Vagina (tissue), 2 donors: ENCODE measurements at regions not wholly inside any gene's neighbourhood (a gene's known extent, or its start where the extent isn't known, plus 50 kb on each side); places are given as distances from the start of the nearest gene placed in this dataset.

Experiments used
- POLR2A ChIP-seq, 2 donors: fragments of 450-650 bp; IDR thresholded peaks; one replicate each; pipeline ENCODE4 v1.6.1; 2017; ENCODE audit warnings: antibody characterized with exemption in 2 of 2, mild to moderate bottlenecking in 2 of 2, moderate library complexity in 2 of 2
- TF ChIP-seq, protein P1 (sequence below), 3 experiments: fragments of 450-650 bp in 2 of 3; fragments of 200-600 bp in 1 of 3; sonication (generic) in 1 of 3; IDR thresholded peaks; one replicate each; pipeline ENCODE4 v1.5.1; 2017 to 2019; ENCODE audit warnings: antibody characterized with exemption in 3 of 3, mild to moderate bottlenecking in 2 of 3, moderate library complexity in 2 of 3

- no peak for TF ChIP-seq POLR2A (IDR thresholded peaks at IDR 0.05)
- TF ChIP-seq, protein P1, sequence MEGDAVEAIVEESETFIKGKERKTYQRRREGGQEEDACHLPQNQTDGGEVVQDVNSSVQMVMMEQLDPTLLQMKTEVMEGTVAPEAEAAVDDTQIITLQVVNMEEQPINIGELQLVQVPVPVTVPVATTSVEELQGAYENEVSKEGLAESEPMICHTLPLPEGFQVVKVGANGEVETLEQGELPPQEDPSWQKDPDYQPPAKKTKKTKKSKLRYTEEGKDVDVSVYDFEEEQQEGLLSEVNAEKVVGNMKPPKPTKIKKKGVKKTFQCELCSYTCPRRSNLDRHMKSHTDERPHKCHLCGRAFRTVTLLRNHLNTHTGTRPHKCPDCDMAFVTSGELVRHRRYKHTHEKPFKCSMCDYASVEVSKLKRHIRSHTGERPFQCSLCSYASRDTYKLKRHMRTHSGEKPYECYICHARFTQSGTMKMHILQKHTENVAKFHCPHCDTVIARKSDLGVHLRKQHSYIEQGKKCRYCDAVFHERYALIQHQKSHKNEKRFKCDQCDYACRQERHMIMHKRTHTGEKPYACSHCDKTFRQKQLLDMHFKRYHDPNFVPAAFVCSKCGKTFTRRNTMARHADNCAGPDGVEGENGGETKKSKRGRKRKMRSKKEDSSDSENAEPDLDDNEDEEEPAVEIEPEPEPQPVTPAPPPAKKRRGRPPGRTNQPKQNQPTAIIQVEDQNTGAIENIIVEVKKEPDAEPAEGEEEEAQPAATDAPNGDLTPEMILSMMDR (IDR thresholded peaks at IDR 0.05): no peak
These were observed 192.1 kb downstream of the TBX22 start for GRCh38 chrX:80206647-80207046.
